B cell (primary cell): ENCODE measurements at regions not wholly inside any gene's neighbourhood (a gene's known extent, or its start where the extent isn't known, plus 50 kb on each side); places are given as distances from the start of the nearest gene placed in this dataset.

Experiments
- EZH2 ChIP-seq: IDR thresholded peaks from 2 replicates; pipeline ENCODE4 v1.6.1; 2012; ENCODE audit warnings: borderline replicate concordance, low read depth, mild to moderate bottlenecking, moderate library complexity, low read length; ENCODE audit not compliant: insufficient read depth, poor library complexity, severe bottlenecking
- TF ChIP-seq, protein P1 (sequence below): fragments of 200-600 bp; IDR thresholded peaks from one replicate; pipeline ENCODE4 v1.8.0; 2022; ENCODE audit warnings: antibody characterized with exemption, mild to moderate bottlenecking

GRCh38 chr6:14736554-14736953 lies 509.3 kb upstream of the JARID2 start:
- TF ChIP-seq, protein P1, sequence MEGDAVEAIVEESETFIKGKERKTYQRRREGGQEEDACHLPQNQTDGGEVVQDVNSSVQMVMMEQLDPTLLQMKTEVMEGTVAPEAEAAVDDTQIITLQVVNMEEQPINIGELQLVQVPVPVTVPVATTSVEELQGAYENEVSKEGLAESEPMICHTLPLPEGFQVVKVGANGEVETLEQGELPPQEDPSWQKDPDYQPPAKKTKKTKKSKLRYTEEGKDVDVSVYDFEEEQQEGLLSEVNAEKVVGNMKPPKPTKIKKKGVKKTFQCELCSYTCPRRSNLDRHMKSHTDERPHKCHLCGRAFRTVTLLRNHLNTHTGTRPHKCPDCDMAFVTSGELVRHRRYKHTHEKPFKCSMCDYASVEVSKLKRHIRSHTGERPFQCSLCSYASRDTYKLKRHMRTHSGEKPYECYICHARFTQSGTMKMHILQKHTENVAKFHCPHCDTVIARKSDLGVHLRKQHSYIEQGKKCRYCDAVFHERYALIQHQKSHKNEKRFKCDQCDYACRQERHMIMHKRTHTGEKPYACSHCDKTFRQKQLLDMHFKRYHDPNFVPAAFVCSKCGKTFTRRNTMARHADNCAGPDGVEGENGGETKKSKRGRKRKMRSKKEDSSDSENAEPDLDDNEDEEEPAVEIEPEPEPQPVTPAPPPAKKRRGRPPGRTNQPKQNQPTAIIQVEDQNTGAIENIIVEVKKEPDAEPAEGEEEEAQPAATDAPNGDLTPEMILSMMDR, result no peak
- TF ChIP-seq EZH2, result no peak
